T-helper 1 cell (primary cell): ENCODE measurements at regions not wholly inside any gene's neighbourhood (a gene's known extent, or its start where the extent isn't known, plus 50 kb on each side); places are given as distances from the start of the nearest gene placed in this dataset.

Experiments used
- DNase-seq, 5 donors: peaks; one replicate each; pipeline ENCODE4 v3.0.0-alpha.2; 2012 to 2020

DNA sequence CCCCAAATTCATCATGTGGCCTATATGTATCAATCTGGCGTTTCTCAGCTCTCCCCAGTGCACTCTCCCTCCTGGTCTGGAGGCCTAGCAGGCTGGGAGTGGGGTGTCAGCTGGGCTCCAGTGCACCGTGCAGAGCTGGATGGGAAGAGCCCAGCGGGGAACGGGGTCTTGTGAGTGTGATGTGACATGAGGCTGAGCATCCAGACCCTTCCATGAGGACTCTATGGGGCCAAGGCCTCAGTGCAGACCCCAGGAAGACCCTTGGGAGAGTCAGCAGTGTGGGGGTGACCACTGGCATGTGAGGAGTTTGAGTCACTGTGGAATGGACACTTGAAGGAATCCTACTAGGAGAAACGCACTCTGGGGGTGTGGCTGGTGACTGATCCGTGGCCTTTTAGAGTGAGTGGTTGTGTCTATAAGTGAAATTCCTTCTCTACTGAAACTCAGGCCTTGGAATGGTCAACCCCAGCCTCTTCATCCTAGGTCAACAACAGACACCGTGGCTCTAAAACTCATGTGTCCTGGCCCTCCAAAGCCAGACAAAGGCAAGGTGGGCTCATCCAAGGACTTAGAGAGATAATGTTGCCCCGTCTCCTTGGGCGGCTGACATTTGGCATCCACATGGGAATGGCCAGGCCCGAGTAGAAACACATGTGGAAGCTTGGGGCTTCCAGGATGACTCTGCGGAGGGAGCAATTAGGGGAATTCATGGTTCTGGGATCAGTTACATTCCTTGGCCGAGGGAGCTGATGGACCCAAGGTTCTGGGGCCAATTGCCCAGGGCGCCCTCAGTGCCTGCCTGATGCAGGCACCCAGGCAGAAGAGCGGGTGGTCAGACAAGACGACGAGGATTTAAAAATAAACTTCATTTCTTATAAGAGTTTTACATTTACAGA lies 156.0 kb upstream of the TWIST2 start:
- DNase-seq = no peak

DNA sequence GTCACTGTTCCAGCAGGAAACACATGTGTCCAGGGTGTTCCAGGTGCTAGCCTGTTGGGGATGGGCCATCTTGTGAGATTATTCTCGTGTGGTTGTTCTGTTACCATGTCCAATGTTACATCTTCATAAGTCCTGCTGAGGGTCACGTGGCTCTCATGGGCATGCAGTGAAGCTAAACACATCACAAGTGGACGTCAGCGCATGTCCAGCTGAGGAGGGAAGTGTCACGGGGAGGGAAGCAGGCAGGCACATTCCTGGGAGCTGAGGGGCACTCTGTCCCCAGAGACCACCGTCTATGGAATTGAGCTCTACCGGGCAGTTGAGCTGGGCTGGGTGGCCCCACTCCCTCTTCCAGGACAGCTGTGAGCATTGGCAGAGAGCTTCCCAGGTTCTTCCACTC lies 155.3 kb upstream of the TWIST2 start:
- no peak for DNase-seq

DNA sequence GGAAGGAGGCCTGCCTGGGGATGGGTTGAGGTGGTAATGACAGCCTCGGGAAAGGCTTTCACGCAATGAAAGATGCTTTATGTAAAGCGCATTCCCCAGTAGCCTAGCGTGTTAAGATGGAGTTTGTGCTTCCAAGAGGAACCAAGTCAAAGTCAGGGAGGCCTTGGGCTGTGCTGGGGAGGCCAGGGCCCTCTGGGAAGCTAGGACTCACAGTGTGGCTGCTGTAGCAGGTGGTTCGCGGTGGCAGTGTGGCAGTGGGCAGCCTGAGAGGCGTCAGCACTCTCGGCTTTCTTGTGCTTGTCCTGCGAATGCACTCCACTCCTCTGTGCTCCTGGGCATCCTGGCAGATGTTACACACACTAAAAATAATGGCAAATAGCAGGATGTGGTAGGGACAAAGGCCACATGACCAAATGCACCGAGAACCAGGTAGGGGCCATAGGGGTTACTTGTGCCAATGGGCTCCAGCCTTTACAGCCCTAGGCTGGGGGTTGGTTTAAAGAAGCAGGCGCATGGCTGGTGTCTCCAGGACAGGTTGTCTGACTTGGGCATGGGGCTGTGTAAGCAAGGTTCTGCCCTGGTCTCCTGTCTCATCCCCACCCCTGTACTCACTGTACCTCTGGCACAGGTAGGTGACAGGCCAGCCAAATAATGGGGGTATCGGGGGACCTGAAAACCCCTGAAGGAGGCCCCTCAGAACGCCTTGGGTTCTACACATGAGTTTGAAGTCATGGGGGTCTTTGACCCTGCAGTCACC lies 154.4 kb upstream of the TWIST2 start:
- no peak for DNase-seq

DNA sequence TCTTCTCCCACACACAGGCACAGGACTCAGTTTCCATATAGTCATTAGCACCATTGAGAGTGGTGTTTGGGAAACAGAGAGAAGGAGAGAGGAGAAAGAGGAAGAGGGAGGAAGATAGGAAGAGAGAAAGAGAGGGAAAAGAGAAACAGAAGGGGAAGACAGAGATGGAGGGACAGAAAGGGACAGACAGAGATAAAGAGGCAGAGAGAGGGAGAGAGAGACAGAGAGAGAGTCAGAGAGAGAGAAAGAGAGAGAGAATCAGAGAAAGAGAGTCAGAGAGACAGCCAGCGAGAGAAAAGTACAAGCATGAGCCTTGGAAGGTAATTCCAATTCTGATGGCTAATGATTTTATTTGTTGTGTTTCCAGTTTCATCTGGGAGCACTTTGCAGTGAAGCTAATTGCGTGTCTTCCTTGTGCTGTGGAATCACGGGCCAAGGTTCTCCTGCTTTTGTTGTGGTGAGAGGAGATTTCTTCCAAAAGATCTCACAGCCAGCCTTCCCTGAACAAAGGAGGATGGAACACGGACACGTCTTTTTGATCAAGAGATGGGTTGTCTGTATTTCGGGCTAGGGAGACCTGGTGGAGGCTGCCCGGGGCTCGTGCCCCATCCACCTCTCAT lies 153.6 kb upstream of the TWIST2 start:
- DNase-seq = no peak

DNA sequence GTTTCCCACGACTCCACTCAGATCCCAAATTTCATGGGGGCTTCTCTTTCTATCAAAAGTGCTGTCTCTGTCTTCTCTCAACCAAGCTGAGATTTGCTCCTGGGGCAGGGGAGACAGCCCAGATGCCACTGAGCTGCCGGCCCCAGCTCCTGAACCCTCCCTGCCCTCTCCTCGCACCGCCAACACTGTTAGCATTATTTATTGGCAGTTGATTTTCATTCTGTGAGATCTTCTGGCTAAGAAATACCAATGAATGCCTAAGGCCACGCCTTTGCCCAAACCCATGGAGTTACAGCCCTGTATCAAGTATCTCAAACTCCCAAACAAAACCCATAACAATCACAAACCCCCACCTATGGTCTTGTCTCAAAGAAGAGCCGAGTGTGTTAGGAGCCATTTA lies 153.0 kb upstream of the TWIST2 start:
- DNase-seq = no peak

DNA sequence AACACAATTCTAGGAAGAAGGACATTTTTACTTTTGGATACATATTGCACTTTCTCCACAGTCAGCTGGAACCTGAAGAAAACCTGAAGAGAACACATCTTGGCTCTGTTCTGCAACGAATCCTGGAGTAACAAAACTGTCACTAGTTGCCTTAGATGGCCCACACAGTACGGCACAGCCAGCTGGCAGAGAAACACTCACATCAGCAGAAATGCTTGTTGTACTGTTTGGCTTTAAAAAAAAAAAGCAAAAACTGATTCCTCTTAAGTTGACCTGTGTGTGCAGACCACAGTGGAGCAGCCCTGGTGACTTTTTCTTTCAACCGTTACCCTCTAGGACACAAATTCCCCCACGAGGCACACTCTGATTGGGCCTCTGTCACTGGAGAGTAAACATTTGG lies 152.3 kb upstream of the TWIST2 start:
- DNase-seq = no peak

DNA sequence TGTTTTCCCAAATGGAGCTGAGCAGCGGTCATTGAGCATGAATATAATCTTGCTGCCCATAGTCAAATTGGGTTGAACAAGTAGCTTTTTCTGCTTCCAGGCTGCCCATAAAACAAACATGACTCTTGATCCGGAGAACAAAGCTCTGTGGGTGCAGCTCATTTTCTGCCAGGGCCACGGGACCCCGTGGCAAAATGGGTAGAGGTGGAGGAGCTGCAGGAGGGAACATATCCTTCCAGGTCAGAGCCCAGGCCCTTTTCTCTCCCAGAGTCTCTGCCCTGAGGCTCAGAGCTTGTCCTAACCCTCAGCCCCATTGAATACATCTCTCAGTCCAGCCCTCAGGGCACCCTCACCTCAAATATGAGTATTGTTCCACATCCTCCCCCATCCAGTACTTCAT lies 151.6 kb upstream of the TWIST2 start:
- no peak for DNase-seq

DNA sequence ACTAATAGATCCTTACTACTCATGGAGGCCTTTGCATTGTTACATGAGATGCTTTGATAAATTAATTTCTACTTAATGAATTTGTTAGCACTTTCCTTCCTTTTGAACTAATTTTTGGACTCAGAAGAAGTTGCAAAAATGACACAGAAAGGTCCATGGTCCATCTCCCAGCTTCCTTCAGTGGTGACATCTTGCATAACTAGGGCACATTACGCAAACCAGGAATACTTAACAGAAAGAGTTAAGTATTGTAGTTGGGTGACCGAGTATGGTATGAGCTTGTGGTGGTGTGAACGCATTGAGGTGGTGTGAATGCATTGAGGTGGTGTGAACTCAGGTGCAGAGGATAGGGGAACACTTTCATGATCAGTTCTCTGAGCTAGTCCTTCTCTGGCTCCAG lies 151.1 kb upstream of the TWIST2 start:
- no peak for DNase-seq

DNA sequence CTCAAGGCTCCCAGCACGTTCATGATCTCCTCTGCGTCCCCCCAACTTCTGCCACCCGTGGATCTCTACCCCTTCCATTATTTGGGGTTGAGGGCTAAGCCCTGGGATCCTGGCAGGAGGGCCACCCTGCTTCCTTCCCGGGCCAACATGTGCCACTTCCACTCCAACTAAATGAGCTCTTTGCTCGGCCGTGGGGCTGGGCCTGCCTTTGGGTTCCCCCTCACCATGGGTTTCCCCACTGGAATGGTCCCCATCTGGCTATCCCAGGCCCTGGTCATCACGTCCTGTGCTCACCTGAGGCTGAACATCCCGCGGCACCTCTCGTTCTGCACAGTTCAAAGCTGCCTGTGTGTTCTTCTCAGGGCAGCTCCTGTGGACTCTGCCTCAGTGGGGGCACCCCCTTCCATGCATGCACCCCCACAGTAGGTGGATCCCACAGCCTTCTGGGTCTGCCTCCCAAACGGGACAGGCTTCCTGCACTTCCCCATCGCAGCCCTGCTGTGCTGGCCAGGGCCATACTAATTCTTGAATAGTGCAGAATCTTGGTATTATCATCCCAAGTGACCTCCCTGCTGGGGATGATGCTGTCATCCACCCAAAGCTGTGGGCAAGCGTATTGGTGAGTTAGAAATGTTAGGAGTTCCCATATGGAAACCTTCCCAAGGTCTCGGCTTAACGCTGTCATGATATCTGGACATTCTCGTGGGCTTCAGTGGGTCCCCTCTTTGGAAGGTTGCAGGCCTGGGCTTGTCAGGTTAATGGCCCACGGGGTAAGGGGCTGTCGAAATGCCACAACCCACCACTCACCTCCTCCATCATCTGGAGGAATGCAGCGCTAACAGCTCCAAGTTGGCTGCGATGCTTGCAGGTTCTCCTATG lies 150.5 kb upstream of the TWIST2 start:
- no peak for DNase-seq

DNA sequence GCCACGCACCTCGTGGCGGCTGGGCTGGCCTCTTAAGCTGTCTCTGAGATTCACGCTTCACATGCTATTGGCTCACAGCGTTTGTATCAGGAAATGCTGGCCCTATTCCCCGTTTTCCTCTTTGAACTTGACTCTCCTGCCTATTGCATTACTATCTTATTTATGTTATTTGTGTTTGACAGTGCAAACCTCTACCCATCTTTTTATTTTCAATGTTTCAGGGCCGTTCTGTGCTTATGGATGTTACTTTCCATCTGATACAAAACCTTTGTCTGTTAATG lies 149.9 kb upstream of the TWIST2 start:
- no peak for DNase-seq

DNA sequence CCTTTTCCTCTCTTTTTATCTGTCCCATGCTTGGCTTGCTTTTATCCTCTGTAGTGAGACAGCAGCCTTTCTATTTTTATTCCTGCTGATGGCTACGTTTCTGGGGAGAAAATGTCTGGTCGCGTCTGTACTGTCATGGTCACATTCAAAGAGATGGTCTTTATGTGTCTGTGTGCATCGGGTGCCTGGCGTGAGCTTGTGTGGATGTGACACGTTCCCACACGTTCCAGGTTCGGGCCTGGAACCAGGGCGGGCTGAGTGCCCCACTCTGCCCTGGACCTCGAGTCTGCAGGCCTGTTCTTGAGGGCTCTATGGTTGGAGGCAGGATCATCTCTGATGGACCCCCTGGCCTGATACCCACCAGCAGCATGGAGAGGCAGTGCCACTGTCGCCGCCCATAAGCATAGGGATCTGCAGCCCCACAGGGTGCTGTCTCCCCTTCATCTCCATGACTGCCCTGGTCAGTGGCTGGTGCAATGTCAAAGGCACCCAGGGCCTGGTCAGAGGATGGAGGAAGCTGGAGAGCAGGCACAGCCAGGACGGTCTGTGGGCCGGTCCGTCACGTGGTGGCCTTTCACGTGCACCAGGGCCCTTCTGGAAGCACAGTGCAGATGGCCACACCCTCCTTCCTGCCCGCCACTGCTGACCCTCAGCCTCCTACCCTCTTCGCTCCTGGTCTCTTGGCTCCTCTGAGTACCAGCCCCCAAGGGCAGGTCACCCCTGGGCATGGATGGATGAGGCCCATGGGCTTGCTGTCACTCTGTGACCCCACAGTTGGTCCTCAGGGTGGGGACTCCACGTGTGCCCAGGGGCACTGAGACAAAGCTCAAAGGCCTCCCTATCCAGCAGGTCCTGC lies 149.2 kb upstream of the TWIST2 start:
- DNase-seq = no peak

DNA sequence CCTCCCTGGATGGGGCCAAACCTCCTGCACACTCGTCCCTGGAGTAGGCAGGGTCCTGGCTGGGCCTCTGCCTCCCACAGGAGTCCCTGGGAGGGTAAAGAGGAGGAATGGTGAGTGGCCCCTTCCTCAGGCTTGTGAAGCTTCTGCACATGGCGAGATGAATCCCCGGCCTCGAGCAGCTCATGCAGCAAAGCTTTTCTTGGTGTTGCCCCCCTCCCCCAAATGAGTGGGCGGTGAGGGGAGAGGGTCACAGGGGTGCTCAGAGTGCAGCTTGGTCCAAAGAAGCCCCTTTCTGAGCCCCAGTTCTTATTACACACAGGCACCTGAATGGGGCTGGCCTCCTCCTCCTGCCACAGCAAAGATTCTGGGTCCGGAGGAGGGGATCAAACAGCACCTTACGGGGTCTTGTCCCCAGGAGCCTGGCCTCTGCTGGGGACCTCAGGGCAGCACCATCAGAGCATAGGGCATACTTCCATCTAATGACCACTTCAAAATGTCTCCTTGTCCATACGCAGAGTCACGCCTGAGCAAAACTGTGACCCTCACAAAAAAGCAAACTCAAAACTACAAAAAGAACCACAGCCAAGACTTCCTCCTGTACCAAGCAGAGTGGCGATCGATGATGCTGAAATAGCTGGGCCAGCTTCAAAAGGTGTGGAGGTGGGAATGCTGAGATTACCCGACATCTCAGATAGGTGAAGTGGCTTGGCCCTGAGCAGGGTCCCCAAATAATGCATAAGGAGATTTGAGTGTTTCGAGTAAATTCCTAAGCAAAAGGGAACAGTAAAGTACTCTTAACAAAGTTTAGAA lies 148.4 kb upstream of the TWIST2 start:
- DNase-seq = no peak

DNA sequence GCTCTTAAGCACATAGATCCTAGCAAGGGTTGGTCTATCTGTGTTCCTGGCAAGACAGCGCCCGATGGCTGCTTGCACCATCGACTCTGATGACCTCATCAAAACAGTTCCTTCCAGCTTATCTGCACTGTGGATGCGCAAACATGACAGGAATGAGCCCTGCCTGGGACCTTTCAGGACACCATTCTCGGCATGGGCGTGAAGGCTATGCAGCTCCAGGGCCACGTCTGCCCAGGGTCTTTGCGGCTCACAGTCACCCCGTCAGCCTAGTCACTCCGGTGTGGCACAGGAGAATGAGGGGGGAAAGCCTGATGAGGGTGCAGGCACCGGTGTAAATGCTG lies 147.8 kb upstream of the TWIST2 start:
- no peak for DNase-seq

DNA sequence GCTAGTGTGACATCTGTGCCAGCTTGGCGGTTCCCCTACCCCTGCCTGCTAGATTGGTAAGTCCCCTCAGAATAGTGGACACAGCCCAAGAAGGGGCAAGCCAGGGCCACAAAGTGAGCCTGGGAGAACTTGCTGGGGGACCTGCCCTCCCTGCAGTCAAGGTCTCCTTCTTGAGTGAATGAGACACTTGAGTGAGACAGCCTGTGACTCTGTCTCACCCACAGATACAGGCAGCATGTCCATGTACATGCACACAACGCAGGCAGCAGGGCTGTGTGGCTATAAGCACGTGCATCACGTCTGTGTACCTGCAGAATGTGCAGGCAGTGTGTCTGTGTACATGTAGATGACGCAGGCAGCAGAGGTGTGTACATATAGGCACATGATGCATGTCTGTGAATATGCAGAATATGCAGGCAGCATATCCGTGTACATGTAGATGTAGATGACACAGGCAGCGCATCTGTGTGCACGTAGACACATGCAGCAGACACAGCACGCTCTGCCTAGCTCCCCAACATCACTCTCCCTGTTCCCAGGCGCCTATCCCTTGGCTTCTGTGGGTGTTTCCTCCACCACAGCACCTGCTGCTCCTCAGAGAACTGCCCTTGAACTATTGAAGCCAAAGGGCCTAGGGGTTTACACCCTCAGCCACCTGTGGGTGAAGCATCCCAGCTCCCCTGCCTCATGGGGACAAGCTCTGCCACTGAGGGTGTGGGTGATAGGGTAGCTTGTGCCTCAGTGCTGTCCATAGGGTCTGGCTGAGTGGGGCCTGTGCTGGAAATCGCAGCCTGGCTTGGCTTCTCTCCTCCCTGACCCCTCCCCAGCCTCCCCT lies 147.2 kb upstream of the TWIST2 start:
- no peak for DNase-seq

DNA sequence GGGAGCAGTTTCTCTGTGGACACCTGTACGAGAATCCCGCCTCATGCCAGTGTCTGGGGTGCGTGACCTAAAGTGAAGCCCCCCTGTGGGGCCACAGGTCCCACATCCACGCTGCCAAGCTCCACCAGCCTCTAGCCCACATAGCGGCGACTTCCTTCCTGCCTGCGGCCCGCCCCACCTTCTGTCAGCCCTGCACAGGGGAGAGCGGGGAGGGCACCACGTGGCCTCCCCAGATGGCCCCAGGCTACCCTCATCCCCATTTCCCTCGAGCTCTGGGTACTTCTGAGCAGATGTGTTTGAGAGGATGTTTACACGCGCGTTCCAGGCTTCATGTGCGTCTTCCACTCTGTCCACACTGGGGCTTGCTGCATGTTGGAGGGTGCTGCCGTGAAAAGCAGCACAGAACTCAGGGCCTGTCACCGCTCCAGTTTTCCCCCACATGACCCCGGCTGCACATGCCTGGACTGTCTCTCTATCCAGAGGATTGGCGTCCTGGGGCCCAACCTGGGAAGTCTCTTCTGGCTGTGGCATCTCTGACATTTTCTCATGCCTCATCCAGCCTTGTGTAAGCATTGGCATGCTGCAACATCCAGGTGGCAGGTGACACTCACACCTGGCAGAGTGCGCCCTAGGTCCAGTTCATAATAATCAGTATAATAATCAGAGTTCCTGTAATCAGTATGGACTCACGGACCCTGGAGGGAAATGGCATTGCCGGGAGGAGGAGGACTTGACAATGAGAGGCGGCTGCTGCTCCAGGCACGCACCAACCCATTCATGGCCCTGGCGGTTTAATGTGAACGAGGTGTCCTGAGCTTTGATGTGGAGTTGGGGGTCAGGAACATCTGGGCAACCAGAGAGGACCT lies 146.3 kb upstream of the TWIST2 start:
- DNase-seq = no peak

DNA sequence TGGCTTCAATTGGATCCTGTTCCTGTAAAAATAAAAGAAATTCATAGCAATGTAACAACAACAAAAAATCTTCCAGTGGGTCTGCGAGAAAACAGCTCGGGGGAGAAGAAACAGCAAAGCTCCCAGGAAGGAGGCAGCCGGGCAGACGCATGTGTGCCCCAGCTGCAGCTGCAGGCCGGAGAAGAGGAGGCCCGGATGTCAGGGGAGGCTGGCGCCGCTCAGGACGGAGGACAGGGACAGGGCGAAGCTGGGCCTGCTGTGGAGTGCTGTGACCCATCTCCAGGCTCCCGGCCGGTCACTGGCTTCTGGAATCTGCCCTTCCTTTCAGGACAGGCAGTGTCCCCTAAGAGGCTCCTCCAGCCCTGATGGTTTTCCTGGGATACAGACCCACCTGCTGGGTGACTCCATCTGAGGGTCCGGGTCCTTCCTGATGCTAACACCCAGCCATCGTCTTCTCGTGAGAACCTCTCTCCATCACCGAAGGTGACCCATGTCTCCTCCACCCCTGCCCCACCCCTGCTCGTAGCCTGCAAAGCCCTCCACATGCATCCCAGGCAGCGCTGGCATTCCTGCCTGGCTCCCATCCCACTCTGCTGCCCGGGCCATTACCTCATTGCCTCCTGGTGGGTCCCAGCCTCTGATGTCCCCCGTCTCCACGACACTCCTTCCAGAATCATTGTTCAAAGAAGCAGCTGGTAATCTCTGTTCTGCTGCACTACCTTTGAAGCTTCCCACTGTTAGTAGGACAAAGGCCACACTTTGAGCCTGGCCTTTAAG lies 145.4 kb upstream of the TWIST2 start:
- no peak for DNase-seq

DNA sequence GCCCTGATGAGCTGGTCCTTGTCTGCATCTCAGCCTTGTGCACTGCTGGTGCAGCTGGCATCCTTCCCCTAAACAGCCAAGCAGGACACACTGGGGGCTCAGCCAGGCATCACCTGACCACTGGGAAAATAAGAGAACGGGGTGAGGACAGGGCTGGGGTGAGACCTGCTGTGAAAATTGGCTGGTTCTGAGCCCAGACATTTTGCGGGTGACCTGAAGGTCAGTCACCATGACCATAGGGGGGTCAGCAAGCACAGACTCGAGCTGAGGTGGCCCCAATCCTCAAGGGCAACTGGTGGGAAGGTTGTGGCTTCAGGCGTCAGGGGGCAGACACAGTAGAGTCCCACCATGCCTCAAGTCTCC lies 144.9 kb upstream of the TWIST2 start:
- DNase-seq = no peak

DNA sequence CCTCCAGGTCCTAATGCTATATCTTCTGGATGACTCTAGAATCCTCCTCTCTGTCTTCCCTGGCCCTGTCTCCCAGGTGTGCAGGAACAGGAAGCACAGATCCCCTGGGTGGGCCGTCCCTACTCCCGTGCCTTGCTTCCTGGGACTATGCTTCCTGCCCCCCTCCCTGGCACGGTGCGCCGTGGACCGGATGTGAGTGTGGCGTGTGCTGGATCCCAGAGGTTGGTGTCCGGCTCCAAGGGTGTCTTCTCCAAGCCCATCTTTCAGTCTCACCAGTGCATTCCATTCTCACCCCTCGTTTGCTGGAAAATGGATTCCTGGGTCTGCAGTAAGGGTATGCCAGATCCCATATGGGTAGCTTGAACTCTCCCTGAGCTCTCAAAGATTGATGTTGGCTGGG lies 144.4 kb upstream of the TWIST2 start:
- no peak for DNase-seq
